GM08714 (cell line): ENCODE measurements at regions not wholly inside any gene's neighbourhood (a gene's known extent, or its start where the extent isn't known, plus 50 kb on each side); places are given as distances from the start of the nearest gene placed in this dataset.

Experiments
- H3K4me3 ChIP-seq: fragments of 200-500 bp; sonication (Bioruptor generic); 2 replicates; pipeline ENCODE4 v1.5.1; 2014; ENCODE audit warnings: mild to moderate bottlenecking, low read length, inconsistent platforms
- ZNF274 ChIP-seq: IDR thresholded peaks from 2 replicates; pipeline ENCODE4 v1.6.1; 2012; ENCODE audit warnings: mild to moderate bottlenecking, low read depth, low read length

DNA sequence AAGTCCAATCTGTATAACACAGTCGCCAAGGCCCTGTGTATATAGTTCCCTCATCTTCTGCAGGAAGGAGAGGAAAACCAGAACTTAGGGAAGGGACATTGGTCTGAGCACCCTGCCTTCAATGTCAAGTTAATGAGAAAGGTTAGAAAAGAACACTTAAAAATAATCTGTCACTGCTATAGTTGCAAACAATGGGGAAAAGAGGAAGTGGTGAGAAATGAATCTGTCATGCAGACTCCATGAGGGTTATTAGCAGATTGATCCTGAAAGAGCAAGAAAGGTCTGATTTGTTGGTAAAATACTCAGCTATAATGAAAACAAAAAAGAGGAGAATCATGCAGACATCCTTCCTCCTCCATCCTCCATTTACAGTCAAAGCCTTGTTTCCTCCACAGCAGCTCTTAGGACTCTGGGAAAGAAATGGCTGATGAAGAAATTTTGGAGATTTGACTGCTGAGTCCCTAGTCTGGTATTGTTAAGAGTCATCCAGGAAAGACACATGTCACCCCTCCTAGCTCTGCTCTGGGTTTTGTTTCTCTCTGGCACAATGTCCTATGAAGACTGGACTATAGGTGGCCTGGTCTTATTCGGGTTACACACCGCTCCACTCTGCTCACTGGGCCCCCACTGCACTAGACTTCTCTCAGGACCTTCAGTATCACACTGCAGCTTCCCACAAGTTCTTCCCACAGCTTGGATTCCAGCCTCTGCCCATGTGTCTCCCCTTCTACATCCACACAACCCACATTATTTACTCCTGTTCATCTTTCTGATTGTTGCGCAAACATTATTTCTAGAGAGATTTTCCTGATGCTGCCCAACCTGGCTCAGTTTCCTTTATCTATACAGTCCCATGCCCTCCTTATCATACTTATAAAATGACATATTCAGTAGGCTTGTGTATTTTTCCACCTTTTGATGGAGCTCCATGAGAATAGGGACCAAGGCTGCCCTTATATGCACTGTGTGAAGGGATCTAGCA, 56.5 kb upstream of the XYLT1 start:
- TF ChIP-seq ZNF274 = no peak

GRCh38 chr16:17524656-17525055, 53.9 kb upstream of the XYLT1 start:
- no peak overlapping the region for H3K4me3 ChIP-seq
- TF ChIP-seq ZNF274 = no peak

More for the DNA sequence above, 56.5 kb upstream of the XYLT1 start:
- H3K4me3 ChIP-seq = no peak overlapping the region

DNA sequence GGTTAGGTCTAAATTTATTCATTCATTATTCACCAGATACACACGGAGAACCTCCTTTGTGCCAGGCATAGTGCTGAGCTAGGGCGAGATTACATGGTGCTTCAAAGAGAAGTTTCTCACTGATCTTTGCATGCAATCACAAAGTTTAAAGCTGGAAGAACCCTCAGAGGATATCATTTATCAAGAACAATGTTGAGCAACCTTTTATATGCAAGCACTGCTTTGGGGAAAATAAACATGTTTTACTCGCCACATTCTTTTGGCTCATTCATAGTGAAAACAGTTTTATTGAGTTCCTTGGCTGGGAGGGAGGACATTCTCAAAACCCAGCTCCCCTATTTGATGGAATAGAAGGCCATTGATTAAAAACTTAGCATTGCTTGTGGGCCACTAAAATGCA, 49.8 kb upstream of the XYLT1 start:
- no peak overlapping the region for H3K4me3 ChIP-seq
- TF ChIP-seq ZNF274 = no peak
